CD4-positive, CD25-positive, alpha-beta regulatory T cell (primary cell): ENCODE measurements at regions not wholly inside any gene's neighbourhood (a gene's known extent, or its start where the extent isn't known, plus 50 kb on each side); places are given as distances from the start of the nearest gene placed in this dataset.

Source experiments
- ATAC-seq, 2 donors: fragments of 150-1000 bp; cut with Tn5 transposase; one replicate each; pipeline ENCODE4 v1.10.0; 2021; ENCODE audit warnings: low read depth in 2 of 2, moderate number of reproducible peaks in 2 of 2, moderate library complexity in 1 of 2
- DNase-seq, 3 donors: peaks; one replicate each; pipeline versions ENCODE4 v3.0.0 to v3.0.0-alpha.2; 2012 to 2022; ENCODE audit warnings: mixed read lengths in 1 of 3
- H3K27ac ChIP-seq: one replicate; pipeline ENCODE4 v1.7.0; 2013; ENCODE audit warnings: mild to moderate bottlenecking, low read length; ENCODE audit not compliant: insufficient read depth, poor library complexity, severe bottlenecking
- H3K27me3 ChIP-seq: one replicate; pipeline ENCODE4 v1.7.0; 2013; ENCODE audit warnings: low read length; ENCODE audit not compliant: control insufficient read depth, insufficient read depth
- H3K36me3 ChIP-seq: one replicate; pipeline ENCODE4 v1.7.0; 2013; ENCODE audit warnings: mild to moderate bottlenecking, low read length, moderate library complexity; ENCODE audit not compliant: control insufficient read depth, insufficient read depth
- H3K4me1 ChIP-seq: 2 replicates; pipeline ENCODE4 v1.7.0; 2013; ENCODE audit warnings: mild to moderate bottlenecking, low read length; ENCODE audit not compliant: insufficient read depth, control insufficient read depth, poor library complexity, severe bottlenecking
- H3K4me3 ChIP-seq: one replicate; pipeline ENCODE4 v1.7.0; 2013; ENCODE audit warnings: low read depth, mild to moderate bottlenecking, low read length, moderate library complexity
- H3K9me3 ChIP-seq, 2 experiments: 1 replicate in 1 of 2; 2 replicates in 1 of 2; pipeline ENCODE4 v1.7.0; 2013; ENCODE audit warnings: low read length in 2 of 2, mild to moderate bottlenecking in 1 of 2, moderate library complexity in 1 of 2; ENCODE audit not compliant: control insufficient read depth in 2 of 2
- H3K27ac Mint-ChIP-seq, 3 donors: one replicate each; pipeline ENCODE4 v1.8.0; 2020 to 2022; ENCODE audit warnings: mild to moderate bottlenecking in 3 of 3, mixed read lengths in 3 of 3, moderate library complexity in 2 of 3
- H3K27me3 Mint-ChIP-seq: one replicate; pipeline ENCODE4 v1.8.0; 2022; ENCODE audit warnings: mild to moderate bottlenecking, mixed read lengths
- H3K36me3 Mint-ChIP-seq: one replicate; pipeline ENCODE4 v1.8.0; 2020; ENCODE audit warnings: mixed read lengths
- H3K4me1 Mint-ChIP-seq, 4 donors: one replicate each; pipeline ENCODE4 v1.8.0; 2020 to 2022; ENCODE audit warnings: mixed read lengths in 4 of 4, mild to moderate bottlenecking in 1 of 4
- H3K4me3 Mint-ChIP-seq, 4 donors: one replicate each; pipeline ENCODE4 v1.8.0; 2020 to 2022; ENCODE audit warnings: mild to moderate bottlenecking in 4 of 4, mixed read lengths in 4 of 4, moderate library complexity in 3 of 4
- H3K9me3 Mint-ChIP-seq, 7 donors: one replicate each; pipeline ENCODE4 v1.8.0; 2020 to 2022; ENCODE audit warnings: mixed read lengths in 7 of 7, mild to moderate bottlenecking in 3 of 7, moderate library complexity in 2 of 7

GRCh38 chr6:113353392-113353791 is 503.8 kb upstream of the MARCKS start:
- H3K27me3 Mint-ChIP-seq = no peaks in the 10 kb centered on the region
- no peak for ATAC-seq
- Histone ChIP-seq H3K4me1 (no peaks in the 10 kb centered on the region), H3K9me3 (no peaks in the 10 kb centered on the region), H3K36me3 (no peaks in the 10 kb centered on the region), H3K27me3 (peaks cover 1% of the 10 kb centered on the region), H3K4me3 (no peak overlapping the region), H3K27ac (no peak overlapping the region)
- H3K9me3 Mint-ChIP-seq = peaks cover 0 to 9% (median 0%) of the 10 kb centered on the region in 7 donors
- no peaks in the 10 kb centered on the region for H3K4me1 Mint-ChIP-seq
- H3K27ac Mint-ChIP-seq = no peak overlapping the region
- no peaks in the 10 kb centered on the region for H3K36me3 Mint-ChIP-seq
- no peak for DNase-seq
- no peak overlapping the region for H3K4me3 Mint-ChIP-seq

- Histone ChIP-seq H3K27ac (no peak overlapping the region), H3K9me3 (no peaks in the 10 kb centered on the region), H3K4me3 (no peak overlapping the region), H3K36me3 (no peaks in the 10 kb centered on the region), H3K4me1 (no peaks in the 10 kb centered on the region), H3K27me3 (peaks cover 1% of the 10 kb centered on the region)
- ATAC-seq (no peak), DNase-seq (no peak)
- H3K9me3 Mint-ChIP-seq = peaks cover 0 to 9% (median 0%) of the 10 kb centered on the region in 7 donors
- no peak overlapping the region for H3K4me3 Mint-ChIP-seq
- no peaks in the 10 kb centered on the region for H3K36me3 Mint-ChIP-seq
- H3K27me3 Mint-ChIP-seq = no peaks in the 10 kb centered on the region
- H3K27ac Mint-ChIP-seq = no peak overlapping the region
- no peaks in the 10 kb centered on the region for H3K4me1 Mint-ChIP-seq
These were observed 502.8 kb upstream of the MARCKS start for GRCh38 chr6:113354204-113354895.

GRCh38 chr6:113356139-113356538 is 501.0 kb upstream of the MARCKS start:
- no peaks in the 10 kb centered on the region for H3K4me1 Mint-ChIP-seq
- Histone ChIP-seq H3K4me3 (no peak overlapping the region), H3K36me3 (no peaks in the 10 kb centered on the region), H3K27ac (no peak overlapping the region), H3K4me1 (no peaks in the 10 kb centered on the region), H3K9me3 (no peaks in the 10 kb centered on the region), H3K27me3 (peaks cover 1% of the 10 kb centered on the region)
- ATAC-seq = no peak
- no peak overlapping the region for H3K27ac Mint-ChIP-seq
- no peaks in the 10 kb centered on the region for H3K27me3 Mint-ChIP-seq
- no peak overlapping the region for H3K4me3 Mint-ChIP-seq
- DNase-seq = no peak
- peaks cover 0 to 9% (median 0%) of the 10 kb centered on the region in 7 donors for H3K9me3 Mint-ChIP-seq
- no peaks in the 10 kb centered on the region for H3K36me3 Mint-ChIP-seq

GRCh38 chr6:113357041-113357440 is 500.1 kb upstream of the MARCKS start:
- Histone ChIP-seq H3K9me3 (no peaks in the 10 kb centered on the region), H3K4me1 (no peaks in the 10 kb centered on the region), H3K36me3 (no peaks in the 10 kb centered on the region), H3K27me3 (peaks cover 1% of the 10 kb centered on the region), H3K27ac (no peak overlapping the region), H3K4me3 (no peak overlapping the region)
- no peak overlapping the region for H3K4me3 Mint-ChIP-seq
- H3K27ac Mint-ChIP-seq = no peak overlapping the region
- DNase-seq (no peak), ATAC-seq (no peak)
- H3K4me1 Mint-ChIP-seq = no peaks in the 10 kb centered on the region
- peaks cover 0 to 9% (median 0%) of the 10 kb centered on the region in 7 donors for H3K9me3 Mint-ChIP-seq
- H3K36me3 Mint-ChIP-seq = no peaks in the 10 kb centered on the region
- H3K27me3 Mint-ChIP-seq = no peaks in the 10 kb centered on the region

- Mint-ChIP-seq H3K9me3 (peaks cover 0 to 7% (median 0%) of the 10 kb centered on the region in 7 donors), H3K27ac (no peak overlapping the region), H3K36me3 (no peaks in the 10 kb centered on the region), H3K4me1 (no peaks in the 10 kb centered on the region), H3K4me3 (no peak overlapping the region), H3K27me3 (no peaks in the 10 kb centered on the region)
- Histone ChIP-seq H3K4me3 (no peak overlapping the region), H3K9me3 (no peaks in the 10 kb centered on the region), H3K27ac (no peak overlapping the region), H3K36me3 (no peaks in the 10 kb centered on the region), H3K4me1 (no peaks in the 10 kb centered on the region), H3K27me3 (peaks cover 1% of the 10 kb centered on the region)
- ATAC-seq (no peak), DNase-seq (no peak)
These were observed 499.0 kb upstream of the MARCKS start for GRCh38 chr6:113358063-113358583.

GRCh38 chr6:113359155-113360140 is 497.7 kb upstream of the MARCKS start:
- no peaks in the 10 kb centered on the region for H3K36me3 ChIP-seq
- H3K27me3 Mint-ChIP-seq = no peaks in the 10 kb centered on the region
- ATAC-seq = no peak

GRCh38 chr6:113361014-113361645 is 496.0 kb upstream of the MARCKS start:
- no peaks in the 10 kb centered on the region for H3K4me1 ChIP-seq
- no peaks in the 10 kb centered on the region for H3K36me3 ChIP-seq
- Mint-ChIP-seq H3K27me3 (no peaks in the 10 kb centered on the region), H3K36me3 (no peaks in the 10 kb centered on the region), H3K9me3 (peaks cover 0 to 7% (median 0%) of the 10 kb centered on the region in 7 donors), H3K4me3 (no peak overlapping the region), H3K27ac (no peak overlapping the region), H3K4me1 (no peaks in the 10 kb centered on the region)
- no peak for DNase-seq
- no peak overlapping the region for H3K27ac ChIP-seq
- no peaks in the 10 kb centered on the region for H3K9me3 ChIP-seq
- peaks cover 1% of the 10 kb centered on the region for H3K27me3 ChIP-seq
- no peak overlapping the region for H3K4me3 ChIP-seq
- no peak for ATAC-seq

More at GRCh38 chr6:113359155-113360140, 497.7 kb upstream of the MARCKS start:
- Mint-ChIP-seq H3K27ac (no peak overlapping the region), H3K4me3 (no peak overlapping the region), H3K4me1 (no peaks in the 10 kb centered on the region), H3K36me3 (no peaks in the 10 kb centered on the region), H3K9me3 (peaks cover 0 to 7% (median 0%) of the 10 kb centered on the region in 7 donors)
- Histone ChIP-seq H3K4me1 (no peaks in the 10 kb centered on the region), H3K27me3 (peaks cover 1% of the 10 kb centered on the region), H3K4me3 (no peak overlapping the region), H3K9me3 (no peaks in the 10 kb centered on the region), H3K27ac (no peak overlapping the region)
- no peak for DNase-seq
